ENCODE measurements at regions not wholly inside any gene's neighbourhood (a gene's known extent, or its start where the extent isn't known, plus 50 kb on each side); places are given as distances from the start of the nearest gene placed in this dataset.
"Not testable (repeated sequence)": the region's sequence is repeated elsewhere in the genome, so short reads cannot be mapped to it uniquely, and the experiment has no call there.

DNA sequence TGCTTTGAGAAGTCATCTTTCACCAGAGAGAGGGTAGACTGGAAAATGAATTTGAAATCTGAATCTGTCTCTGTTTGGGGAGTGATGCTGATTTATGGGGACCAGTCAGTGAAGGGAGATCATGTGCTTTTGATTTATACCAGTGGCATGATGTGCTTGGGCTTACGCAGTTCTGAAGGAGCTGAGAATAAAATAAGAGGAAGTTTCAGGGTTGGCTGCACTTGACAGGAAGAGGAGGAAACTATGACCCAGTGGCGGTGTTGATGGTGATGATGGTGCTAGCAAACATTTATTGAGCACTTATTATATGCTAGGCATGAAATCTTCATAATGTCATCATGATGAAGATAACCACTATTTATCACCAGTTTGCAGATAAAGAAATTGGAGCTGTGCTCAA lies 136.4 kb upstream of the GLRA1 start:
- DNase-seq (ENCODE audit: extremely low read depth, low read depth) = no peak
- TF ChIP-seq, protein P1, sequence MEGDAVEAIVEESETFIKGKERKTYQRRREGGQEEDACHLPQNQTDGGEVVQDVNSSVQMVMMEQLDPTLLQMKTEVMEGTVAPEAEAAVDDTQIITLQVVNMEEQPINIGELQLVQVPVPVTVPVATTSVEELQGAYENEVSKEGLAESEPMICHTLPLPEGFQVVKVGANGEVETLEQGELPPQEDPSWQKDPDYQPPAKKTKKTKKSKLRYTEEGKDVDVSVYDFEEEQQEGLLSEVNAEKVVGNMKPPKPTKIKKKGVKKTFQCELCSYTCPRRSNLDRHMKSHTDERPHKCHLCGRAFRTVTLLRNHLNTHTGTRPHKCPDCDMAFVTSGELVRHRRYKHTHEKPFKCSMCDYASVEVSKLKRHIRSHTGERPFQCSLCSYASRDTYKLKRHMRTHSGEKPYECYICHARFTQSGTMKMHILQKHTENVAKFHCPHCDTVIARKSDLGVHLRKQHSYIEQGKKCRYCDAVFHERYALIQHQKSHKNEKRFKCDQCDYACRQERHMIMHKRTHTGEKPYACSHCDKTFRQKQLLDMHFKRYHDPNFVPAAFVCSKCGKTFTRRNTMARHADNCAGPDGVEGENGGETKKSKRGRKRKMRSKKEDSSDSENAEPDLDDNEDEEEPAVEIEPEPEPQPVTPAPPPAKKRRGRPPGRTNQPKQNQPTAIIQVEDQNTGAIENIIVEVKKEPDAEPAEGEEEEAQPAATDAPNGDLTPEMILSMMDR (IDR thresholded peaks at IDR 0.05; ENCODE audit: low read depth, low read length) = no peak

DNA sequence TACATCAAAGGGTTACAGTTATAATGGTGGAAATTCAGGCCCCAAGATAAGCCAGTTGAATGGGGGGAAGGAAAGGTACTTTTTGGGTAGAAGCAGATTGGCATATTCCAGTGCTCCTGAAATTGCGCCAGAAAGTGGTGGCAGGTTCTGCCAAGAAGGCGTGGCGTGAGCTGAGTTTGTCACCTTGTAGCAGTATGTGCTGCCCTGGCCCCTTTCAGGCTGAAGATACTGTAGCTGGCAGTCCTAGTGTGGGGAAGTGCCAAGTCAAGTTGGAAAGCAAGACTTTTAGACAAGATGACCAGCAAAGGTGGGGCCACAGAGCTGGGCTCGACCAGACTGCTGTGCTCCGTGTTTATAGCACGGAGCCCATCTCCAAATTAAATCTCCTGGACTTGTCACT lies 133.6 kb upstream of the GLRA1 start:
- TF ChIP-seq, protein P1 (IDR thresholded peaks at IDR 0.05; ENCODE audit: low read depth, low read length) = no peak
- DNase-seq (ENCODE audit: extremely low read depth, low read depth) = no peak

DNA sequence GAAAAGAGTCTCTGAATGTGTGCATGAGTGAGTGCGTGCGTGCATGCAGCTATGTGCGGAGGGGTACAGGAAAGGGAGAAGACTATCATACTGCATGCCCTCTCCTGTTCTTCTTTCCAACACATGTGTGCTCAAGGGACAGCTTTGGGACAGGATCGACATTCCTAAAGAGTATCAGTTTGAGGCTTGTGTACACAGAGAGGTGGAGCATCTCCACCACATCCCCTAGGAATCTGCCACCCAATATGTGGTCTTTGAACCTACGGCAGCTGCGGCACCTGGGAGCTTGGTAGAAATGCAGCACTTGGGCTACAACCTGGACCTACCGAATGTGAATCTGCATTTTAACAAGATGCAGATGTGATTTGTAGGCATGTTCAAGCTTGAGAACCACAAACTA lies 132.3 kb upstream of the GLRA1 start:
- DNase-seq (ENCODE audit: extremely low read depth, low read depth) = no peak
- TF ChIP-seq, protein P1 (IDR thresholded peaks at IDR 0.05; ENCODE audit: low read depth, low read length) = no peak

DNA sequence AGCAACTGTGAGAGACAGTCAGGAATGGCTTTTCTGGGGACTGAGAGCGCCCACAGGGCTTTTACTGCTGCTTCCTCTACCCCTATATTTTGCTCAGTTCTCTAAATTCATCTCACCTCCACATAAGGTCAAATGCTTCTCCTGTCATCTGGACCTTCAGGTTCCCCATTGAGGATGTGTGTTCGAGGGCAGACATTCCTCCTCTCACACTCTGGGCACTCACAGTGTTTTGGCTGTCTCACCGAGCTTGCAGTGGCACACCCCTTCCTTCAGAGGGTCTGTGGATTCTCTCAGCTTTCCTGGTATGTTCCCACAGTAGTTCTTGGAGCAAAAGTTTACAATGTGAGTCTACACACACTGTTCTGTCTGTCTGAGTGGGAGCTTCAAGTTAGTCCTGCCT lies 127.8 kb upstream of the GLRA1 start:
- TF ChIP-seq, protein P1 (IDR thresholded peaks at IDR 0.05; ENCODE audit: low read depth, low read length) = no peak
- DNase-seq (ENCODE audit: extremely low read depth, low read depth) = no peak

DNA sequence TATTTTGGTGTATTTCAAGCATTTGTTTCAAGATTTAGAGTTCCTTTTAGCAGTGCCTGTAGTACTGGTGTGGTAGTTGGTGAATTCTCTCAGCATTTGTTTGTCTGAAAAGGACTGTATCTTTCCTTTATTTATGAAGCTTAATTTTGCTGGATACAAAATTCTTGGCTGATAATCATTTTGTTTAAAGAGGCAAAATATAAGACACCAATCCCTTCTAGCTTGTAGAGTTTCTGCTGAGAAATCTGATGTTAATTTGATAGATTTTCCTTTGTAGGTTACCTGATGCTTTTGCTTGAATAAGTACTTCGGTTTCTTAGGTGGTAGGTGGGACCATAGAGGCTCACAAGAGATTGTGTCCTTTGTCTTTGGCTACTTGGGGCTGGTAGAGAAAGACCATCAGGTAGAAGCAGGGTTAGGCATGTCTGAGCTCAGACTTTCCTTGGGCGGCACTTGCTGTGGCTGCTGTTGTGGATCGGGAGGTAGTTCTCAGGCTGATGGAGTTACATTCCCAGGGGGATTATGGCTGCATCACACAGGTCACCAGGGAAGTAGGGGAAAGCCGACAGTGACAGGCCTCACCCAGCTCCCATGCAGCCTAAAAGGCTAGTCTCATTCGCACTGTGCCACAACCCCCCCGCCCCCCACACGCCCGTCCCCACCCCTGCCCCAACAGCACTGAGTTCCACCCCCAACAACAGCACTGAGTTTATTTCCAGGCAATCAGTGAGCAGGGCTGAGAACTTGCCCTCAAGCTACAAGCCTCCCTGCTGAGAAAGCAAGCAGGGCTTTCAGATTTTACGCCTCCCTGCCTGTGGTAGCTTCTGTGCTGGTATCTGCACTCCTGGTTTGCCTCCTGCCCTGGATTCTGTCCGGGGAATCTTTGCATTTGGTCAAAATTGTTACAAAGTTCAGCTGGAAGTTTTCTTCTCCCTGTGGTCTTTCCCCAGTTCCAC lies 127.1 kb upstream of the GLRA1 start:
- TF ChIP-seq, protein P1 (IDR thresholded peaks at IDR 0.05; ENCODE audit: low read depth, low read length) = no peak
- no peak for DNase-seq (ENCODE audit: extremely low read depth, low read depth)

DNA sequence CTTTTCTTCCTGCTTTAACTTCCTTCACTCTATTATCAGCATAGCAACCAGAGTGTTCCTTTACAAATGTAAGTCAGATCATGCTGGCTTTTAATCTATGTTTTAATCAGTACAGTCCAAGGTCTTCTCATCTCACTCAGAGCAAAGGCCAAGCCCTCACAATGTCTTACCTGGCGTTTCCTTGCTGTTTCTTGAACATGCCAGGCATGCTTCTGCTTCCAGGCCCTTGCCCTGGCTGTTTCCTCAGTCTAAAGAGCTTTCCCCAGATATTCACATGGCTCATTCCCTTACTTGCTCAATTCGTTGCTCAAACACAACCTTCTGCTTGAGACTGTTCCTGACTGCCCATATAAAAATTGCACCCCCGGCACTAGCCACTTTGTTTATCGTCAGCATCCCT lies 121.7 kb upstream of the GLRA1 start:
- DNase-seq (ENCODE audit: extremely low read depth, low read depth) = no peak
- TF ChIP-seq, protein P1 (IDR thresholded peaks at IDR 0.05; ENCODE audit: low read depth, low read length) = no peak

DNA sequence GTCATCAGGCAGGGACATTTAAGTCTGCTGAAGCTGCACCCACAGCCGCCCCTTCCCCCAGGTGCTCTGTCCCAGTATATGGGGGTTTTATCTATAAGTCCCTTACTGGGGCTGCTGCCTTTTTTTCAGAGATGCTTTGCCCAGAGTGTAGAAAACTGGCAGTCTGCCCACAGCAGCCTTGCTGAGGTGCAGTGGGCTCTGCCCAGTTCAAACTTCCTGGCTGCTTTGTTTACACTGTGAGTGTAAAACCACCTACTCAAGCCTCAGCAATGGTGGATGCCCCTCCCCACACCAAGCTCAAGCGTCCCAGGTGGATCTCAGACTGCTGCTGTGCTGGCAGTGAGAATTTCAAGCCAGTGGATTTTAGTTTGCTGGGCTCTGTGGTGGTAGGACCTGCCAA lies 114.2 kb upstream of the GLRA1 start:
- DNase-seq (ENCODE audit: extremely low read depth, low read depth) = not testable (repeated sequence)

DNA sequence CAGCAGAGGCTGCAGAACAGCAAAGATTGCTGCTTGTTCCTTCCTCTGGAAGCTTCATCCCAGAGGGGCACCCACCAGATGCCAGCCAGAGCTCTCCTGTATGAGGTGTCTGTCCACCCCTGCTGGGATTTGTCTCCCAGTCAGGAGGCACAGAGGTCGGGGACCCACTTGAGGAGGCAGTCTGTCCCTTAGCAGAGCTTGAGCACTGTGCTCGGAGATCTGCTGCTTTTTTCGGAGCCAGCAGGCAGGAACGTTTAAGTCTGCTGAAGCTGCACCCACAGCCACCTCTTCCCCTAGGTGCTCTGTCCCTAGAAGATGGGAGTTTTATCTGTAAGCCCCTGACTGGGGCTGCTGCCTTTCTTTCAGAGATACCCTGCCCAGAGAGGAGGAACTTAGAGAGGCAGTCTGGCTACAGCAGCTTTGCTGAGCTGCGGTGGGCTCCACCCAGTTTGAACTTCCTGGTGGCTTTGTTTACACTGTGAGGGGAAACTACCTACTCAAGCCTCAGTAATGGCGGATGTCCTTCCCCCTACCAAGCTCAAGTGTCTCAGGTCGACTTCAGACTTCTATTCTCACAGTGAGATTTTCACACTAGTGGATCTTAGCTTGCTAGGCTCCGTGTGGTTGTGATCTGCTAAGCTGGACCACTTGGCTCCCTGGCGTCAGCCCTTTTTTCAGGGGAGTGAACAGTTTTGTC lies 101.8 kb upstream of the GLRA1 start:
- not testable (repeated sequence) for DNase-seq (ENCODE audit: extremely low read depth, low read depth)

All from AG09319 (cell line).